Fibroblast of skin of left biceps (primary cell): ENCODE measurements at regions not wholly inside any gene's neighbourhood (a gene's known extent, or its start where the extent isn't known, plus 50 kb on each side); places are given as distances from the start of the nearest gene placed in this dataset.
"Not testable (repeated sequence)": the region's sequence is repeated elsewhere in the genome, so short reads cannot be mapped to it uniquely, and the experiment has no call there.

Experiments used
- DNase-seq, 2 experiments: peaks; one replicate each; pipeline ENCODE4 v3.0.0-alpha.2; 2013; ENCODE audit warnings: low read depth in 2 of 2

DNA sequence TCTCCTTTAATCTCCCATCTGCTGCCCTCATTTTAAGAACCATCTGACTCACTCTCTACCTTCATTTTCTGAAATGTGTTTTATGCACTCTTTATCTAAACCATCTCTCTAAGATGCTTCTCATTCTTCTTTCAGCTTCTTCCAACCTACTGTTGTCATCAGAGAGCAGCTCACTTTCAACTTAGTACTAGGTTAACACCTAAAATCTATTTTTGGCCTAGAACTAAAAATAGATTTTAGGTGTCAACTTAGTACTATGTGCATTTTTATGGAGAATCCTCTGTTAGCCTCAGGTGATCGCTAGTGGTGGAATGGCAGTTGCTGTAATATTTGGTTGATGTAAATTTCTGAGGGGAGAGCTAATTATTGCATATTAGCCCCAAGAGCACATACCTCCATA lies 277.1 kb downstream of the KCNJ2 start:
- DNase-seq, result no peak

DNA sequence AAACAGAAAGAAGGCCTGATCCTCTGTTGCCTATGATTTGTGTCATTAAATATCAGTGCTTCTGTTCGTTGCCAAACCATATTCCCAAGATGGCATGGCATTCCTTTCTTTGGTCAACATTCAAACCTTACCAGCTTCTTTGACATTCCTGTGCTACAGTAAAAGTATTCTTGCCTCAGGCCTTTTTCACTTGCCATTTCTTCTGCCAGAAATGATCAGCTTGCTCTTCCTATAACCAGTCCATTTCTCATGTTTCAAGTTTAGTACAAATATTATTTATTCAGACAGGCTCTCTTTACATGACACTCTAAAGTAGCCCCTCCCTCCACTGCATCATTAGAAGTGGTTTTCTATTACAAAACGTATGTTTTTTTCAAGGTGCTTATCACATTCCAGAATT lies 278.3 kb downstream of the KCNJ2 start:
- DNase-seq, result no peak

- not testable (repeated sequence) for DNase-seq
Measured at GRCh38 chr17:70453075-70453474, 283.7 kb downstream of the KCNJ2 start.

DNA sequence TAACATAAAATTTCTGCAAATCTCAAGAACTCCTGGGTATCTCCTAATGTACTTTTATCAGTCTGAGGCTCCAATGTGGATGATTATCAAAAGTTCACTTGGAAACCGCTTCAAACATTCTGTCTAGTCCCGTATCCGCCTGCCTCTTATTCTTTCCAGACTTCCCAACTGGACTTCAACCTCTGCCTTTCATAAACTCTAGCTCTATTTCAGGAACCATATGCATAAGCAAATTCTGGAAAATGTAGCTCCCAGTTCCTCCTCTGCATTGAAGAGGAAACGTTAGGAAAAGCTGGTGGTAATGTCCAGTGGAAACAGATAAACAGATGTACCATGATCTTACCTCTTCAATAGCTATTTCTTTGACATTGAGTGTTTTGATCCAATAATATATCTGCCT lies 285.0 kb downstream of the KCNJ2 start:
- DNase-seq, result no peak

DNA sequence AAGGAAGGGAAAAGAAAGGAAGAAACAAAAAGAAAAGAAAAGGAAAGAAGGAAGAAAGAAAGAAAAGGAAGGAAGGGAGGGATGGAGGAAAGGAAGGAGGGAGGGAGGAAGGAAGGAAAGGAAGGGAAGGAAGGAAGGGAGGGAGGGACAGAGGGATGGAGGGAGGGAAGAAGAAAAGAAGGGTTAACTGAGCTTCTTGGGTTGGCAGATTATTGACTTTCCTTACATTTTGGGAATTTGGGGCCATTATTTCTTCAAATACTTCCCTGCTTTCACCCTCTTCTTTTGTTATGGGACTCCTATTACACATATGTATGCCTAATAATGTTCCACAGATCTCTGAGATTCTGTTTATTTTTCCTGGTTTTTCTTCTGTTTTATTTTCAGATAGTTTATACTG lies 285.6 kb downstream of the KCNJ2 start:
- no peak for DNase-seq

GRCh38 chr17:70464995-70465394 lies 295.7 kb downstream of the KCNJ2 start:
- DNase-seq, result no peak

GRCh38 chr17:70468661-70469060 lies 299.3 kb downstream of the KCNJ2 start:
- no peak for DNase-seq

DNA sequence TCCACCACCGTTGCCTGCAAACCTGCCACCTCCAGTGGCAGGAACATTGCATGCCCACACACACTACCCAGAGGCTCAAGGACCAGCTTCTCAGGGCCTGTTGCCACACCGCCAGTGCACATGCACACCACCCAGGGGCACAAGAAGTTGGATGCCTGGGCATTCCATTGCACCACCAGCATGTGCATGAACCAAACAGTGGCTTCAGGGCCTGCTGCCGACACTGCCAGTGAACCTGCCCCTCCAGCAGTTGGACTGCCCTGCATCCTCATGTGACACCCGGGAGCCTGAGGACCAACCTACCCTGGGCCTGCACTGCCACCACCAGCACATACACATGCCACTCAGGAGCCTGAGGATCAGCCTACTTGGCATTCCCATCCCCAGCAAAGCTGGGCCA lies 303.7 kb downstream of the KCNJ2 start:
- no peak for DNase-seq

DNA sequence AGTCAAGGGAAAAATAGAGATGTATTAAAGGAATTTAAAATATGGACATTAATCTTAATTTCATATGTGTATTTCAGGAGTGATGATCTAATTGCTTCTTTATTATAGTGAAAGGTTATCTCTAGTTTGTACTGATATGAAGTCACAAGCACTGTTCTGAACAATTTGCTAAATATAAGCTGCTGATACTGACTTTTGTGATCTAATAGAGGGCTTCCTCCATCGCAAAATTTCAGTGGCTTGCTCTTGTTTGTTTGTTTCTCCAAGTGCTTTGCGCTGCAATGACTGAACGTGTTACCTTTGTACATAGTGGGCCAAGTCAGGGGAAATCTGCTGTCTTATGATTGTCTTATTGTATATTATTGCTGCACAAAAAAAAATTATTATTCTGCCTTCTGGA lies 307.0 kb downstream of the KCNJ2 start:
- DNase-seq, result no peak

DNA sequence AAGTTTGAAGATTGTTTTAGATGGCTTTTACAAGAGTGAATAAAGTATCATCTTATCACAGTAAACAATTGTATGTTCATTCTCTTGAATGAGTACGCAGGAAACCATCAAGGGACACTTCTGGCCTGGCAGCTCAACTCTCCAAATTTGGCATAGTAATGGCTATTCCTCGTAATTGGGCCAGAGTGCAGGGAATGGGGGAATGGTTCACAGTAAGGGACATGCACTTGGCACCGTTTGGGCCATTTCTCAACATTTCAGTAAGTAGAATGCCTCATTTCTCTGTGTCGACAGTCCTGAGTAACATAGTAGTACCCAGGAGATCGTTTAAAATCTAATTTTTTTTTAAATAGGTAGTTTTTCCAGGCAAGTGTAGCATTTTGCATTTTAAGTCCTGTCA lies 309.6 kb downstream of the KCNJ2 start:
- no peak for DNase-seq

DNA sequence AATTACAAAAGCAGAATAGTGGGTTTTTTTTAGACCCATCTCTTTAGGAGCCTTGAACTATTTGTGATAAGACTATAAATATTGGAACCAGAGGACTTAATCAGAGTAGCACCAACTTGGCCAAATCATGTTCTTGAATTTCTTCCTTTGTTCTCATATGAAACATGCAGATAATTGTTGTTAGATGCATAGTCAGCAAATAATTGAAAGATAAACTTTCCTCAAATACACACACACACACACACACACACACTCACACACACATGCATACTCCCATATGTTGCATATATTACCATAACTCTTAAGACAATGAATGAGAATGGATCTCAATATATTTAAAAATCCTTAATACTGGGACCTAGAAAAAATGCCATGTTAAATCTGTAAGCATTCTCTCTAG lies 310.4 kb downstream of the KCNJ2 start:
- DNase-seq, result no peak

DNA sequence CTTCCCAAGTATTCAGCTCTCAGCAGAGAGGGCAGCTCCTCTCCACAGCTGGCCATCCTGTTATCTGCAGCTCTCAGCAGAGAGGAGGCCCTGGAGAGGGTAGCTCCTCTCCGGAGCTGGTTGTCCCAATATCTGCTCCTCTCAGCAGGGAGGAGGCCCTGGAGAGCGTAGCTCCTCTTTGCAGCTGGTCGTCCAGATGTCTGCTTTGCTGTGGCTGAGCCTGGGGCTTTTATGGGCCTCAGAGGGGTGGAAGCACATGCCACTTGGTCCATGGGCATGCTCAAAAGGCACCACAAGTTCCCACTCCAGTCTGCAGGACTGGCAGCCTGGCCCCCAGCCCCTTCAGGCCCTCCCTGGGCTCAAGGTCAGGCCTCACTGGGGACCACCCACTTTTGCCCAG lies 314.3 kb downstream of the KCNJ2 start:
- DNase-seq, result no peak

- DNase-seq, result no peak
Measured at GRCh38 chr17:70484050-70484449, 314.7 kb downstream of the KCNJ2 start.

GRCh38 chr17:70484496-70484895 lies 315.2 kb downstream of the KCNJ2 start:
- no peak for DNase-seq

DNA sequence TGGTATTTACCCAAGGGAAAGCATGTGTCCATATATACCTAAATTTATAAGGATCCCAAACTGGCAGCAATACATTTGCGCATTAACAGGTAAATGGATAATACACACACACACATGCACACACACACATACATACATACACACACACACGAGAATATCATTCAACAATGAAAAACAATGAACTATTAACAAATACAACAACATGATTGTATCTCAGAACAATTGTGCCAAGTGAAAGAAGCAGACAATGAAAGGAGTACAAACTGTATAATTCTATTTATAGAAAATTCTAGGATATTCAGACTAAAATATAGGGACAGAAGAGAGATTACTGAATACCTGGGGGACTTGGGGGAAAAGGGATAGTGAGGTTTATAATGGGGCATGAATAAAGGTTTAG lies 323.0 kb downstream of the KCNJ2 start:
- no peak for DNase-seq

DNA sequence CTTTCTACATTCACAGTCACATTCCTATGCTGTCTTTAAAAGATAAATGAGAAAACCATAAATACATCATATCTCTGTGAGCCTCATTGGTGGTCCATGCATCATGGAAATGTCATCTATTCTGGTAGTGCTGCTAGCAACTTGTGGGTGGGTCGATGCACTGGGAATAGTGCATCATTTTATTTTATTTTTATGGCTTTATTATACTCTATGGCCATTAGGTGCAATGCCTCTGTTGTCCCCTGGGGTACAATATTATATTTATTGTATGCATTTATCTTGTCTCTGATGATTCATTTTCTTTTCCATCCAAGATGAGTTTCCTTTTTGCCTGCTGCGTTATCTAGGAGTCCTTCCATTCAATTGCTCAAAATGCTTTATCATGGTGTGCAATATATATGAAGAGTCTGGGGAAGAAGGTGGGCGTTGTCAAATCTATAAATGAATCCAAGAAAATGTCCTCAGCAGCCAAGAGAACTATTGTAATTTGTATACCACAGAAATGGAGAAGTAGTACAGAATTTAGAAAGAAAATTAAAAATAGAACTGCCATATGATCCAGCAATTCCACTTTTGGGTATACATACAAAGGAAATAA lies 324.0 kb downstream of the KCNJ2 start:
- DNase-seq, result no peak

GRCh38 chr17:70498631-70499030 lies 329.3 kb downstream of the KCNJ2 start:
- DNase-seq, result no peak

- no peak for DNase-seq
Measured at GRCh38 chr17:70499067-70499786, 329.9 kb downstream of the KCNJ2 start.

- DNase-seq, result no peak
Measured at GRCh38 chr17:70503449-70503848, 334.1 kb downstream of the KCNJ2 start.

- DNase-seq, result no peak
Measured at GRCh38 chr17:70510288-70510687, 341.0 kb downstream of the KCNJ2 start.

GRCh38 chr17:70517816-70518215 lies 348.5 kb downstream of the KCNJ2 start:
- DNase-seq, result no peak

DNA sequence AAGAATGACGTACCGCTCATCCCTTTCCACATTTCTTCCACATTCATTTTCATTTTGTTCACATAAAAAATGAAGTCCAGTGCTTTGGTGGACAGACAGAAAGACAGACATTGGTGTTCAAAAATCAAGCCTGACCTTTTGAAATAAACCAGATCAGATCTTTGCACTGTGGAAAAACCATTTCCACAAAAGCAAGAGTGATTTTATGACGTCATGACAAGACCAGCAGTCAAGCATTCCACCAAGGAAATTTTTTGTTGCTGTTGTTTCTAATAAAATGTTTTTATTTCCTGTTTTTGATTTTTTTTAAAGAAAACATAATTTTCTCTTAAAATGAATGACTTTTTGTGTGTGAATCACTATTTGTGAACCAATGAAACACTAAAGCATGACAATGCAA lies 350.0 kb downstream of the KCNJ2 start:
- no peak for DNase-seq

DNA sequence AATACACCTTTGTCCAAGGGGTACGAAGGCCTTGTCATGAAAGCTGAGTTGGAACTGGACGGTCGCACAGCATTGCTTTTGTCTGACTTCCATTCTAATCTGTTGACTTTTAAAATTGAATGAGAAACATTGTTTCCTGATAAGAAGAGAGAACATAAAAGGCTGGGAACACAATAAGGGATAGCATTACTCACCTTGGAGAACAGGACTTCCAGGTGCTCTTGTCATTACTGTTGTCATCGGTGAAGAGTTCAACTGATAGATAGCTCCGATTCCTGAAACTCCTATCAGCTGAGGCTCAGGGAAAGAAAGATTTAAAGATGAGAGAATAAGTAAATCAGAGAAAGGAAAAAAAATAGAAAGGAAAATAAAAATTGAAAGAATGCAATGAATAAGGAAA lies 351.1 kb downstream of the KCNJ2 start:
- DNase-seq, result no peak

GRCh38 chr17:70520956-70521355 lies 351.6 kb downstream of the KCNJ2 start:
- DNase-seq, result no peak
